ENCODE measurements at regions not wholly inside any gene's neighbourhood (a gene's known extent, or its start where the extent isn't known, plus 50 kb on each side); places are given as distances from the start of the nearest gene placed in this dataset.
"Not testable (repeated sequence)": the region's sequence is repeated elsewhere in the genome, so short reads cannot be mapped to it uniquely, and the experiment has no call there.

DNA sequence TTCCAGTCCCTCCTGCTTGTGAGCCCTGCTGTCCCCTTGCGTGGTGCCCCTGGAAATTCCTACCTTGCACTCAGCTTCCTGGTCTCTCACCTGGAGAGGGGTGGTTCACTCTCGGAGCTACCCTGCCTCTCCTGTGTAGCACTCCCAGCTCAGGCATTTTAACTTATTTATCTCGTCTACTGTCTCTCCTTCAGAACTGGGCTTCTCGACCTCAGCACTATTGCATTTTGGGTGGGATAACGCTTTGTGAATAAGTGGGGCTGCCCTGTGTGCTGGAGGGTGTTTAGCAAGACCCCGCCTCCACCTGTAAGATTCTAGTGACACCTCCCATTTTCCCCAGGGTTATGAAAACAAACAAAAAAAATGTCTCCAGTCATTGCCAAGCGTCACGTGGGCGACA, 56.0 kb upstream of the SORCS2 start:
- H3K27ac ChIP-seq = no peak overlapping the region
- no peak for TF ChIP-seq CTCF (conservative IDR thresholded peaks at IDR 0.05)

- no peak overlapping the region for H3K27ac ChIP-seq
- TF ChIP-seq CTCF (conservative IDR thresholded peaks at IDR 0.05) = no peak
These were observed 57.0 kb upstream of the SORCS2 start for GRCh38 chr4:7135389-7135746.

DNA sequence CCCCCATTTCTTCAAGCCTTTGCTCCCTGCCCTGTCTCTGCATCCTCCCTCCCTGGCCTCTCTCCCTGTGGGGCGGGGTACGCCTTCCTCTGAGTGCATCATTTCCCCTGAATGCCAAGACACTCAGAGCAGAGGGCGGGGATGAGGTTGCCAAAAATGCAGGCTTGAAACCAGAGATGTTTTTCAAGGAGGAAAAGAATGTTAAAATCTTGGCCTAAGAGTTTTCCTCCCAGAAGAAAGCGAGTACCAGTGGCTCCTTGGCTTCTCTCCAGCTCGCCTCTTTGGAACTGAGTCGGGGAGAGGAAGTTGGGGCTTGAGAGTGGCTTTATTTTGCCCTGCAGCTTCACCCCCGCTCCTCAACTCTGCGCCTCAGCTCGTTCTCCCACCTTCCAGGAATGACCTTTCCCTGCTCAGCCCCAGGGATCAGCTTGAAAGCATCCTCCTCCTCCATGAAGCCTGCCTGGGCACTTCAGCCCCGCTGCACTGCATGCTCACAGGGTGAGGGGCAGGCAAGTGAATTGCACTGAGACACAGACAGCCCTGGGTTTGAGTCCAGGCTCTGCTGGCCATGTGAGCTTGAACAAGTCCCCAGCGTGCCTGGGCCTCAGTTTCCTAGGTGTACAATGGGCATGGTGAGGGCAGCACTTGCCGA, 57.5 kb upstream of the SORCS2 start:
- no peak overlapping the region for H3K27ac ChIP-seq
- TF ChIP-seq CTCF (conservative IDR thresholded peaks at IDR 0.05) = no peak

- H3K27ac ChIP-seq = not testable (repeated sequence)
These were observed 58.3 kb upstream of the SORCS2 start for GRCh38 chr4:7133818-7134650.

- no peak for TF ChIP-seq CTCF (conservative IDR thresholded peaks at IDR 0.05)
- no peak overlapping the region for H3K27ac ChIP-seq
These were observed 59.4 kb upstream of the SORCS2 start for GRCh38 chr4:7132730-7133582.

- no peak overlapping the region for H3K27ac ChIP-seq
- no peak for TF ChIP-seq CTCF (conservative IDR thresholded peaks at IDR 0.05)
These were observed 60.1 kb upstream of the SORCS2 start for GRCh38 chr4:7132249-7132648.

- no peak for TF ChIP-seq CTCF (conservative IDR thresholded peaks at IDR 0.05)
These were observed 60.8 kb upstream of the SORCS2 start for GRCh38 chr4:7131498-7132031.

More at GRCh38 chr4:7131498-7132031, 60.8 kb upstream of the SORCS2 start:
- no peak overlapping the region for H3K27ac ChIP-seq
